SJSA1 (cell line): ENCODE measurements at regions not wholly inside any gene's neighbourhood (a gene's known extent, or its start where the extent isn't known, plus 50 kb on each side); places are given as distances from the start of the nearest gene placed in this dataset.

ENCODE experiments used
- DNase-seq, 2 experiments: peaks; one replicate each; pipeline ENCODE4 v3.0.0-alpha.2; 2015 to 2020; ENCODE audit warnings: low spot score in 2 of 2, low read depth in 1 of 2
- H3K27ac ChIP-seq: fragments of 250-450 bp; sonication (Bioruptor Pico); 2 replicates; pipeline ENCODE4 v1.5.1; 2020; ENCODE audit warnings: mild to moderate bottlenecking, moderate library complexity
- H3K27me3 ChIP-seq: fragments of 250-450 bp; sonication (Bioruptor Pico); replicated peaks from 2 replicates; pipeline ENCODE4 v1.5.1; 2020; ENCODE audit warnings: mild to moderate bottlenecking, moderate library complexity
- H3K36me3 ChIP-seq: fragments of 250-450 bp; sonication (Bioruptor Pico); 2 replicates; pipeline ENCODE4 v1.5.1; 2020; ENCODE audit warnings: mild to moderate bottlenecking
- H3K4me1 ChIP-seq: fragments of 250-450 bp; sonication (Bioruptor Pico); replicated peaks from 2 replicates; pipeline ENCODE4 v1.6.1; 2021; ENCODE audit warnings: mild to moderate bottlenecking
- H3K4me3 ChIP-seq: fragments of 250-450 bp; sonication (Bioruptor Pico); 2 replicates; pipeline ENCODE4 v1.5.1; 2020; ENCODE audit warnings: mild to moderate bottlenecking
- H3K9me3 ChIP-seq: fragments of 250-450 bp; sonication (Bioruptor Pico); replicated peaks from 2 replicates; pipeline ENCODE4 v1.5.1; 2020; ENCODE audit warnings: mild to moderate bottlenecking

GRCh38 chr6:117117652-117118051 lies 147.7 kb upstream of the VGLL2 start:
- no peak for DNase-seq
- no peaks in the 10 kb centered on the region for H3K36me3 ChIP-seq
- H3K4me1 ChIP-seq = no peaks in the 10 kb centered on the region

GRCh38 chr6:117118490-117118889 lies 146.9 kb upstream of the VGLL2 start:
- DNase-seq = no peak
- H3K36me3 ChIP-seq = no peaks in the 10 kb centered on the region

More at GRCh38 chr6:117117652-117118051, 147.7 kb upstream of the VGLL2 start:
- Histone ChIP-seq H3K4me3 (no peak overlapping the region), H3K9me3 (no peaks in the 10 kb centered on the region), H3K27ac (no peak overlapping the region), H3K27me3 (no peaks in the 10 kb centered on the region)

GRCh38 chr6:117126213-117126612 lies 139.1 kb upstream of the VGLL2 start:
- Histone ChIP-seq H3K27ac (no peak overlapping the region), H3K4me3 (no peak overlapping the region), H3K9me3 (no peaks in the 10 kb centered on the region), H3K27me3 (no peaks in the 10 kb centered on the region), H3K36me3 (no peaks in the 10 kb centered on the region), H3K4me1 (no peaks in the 10 kb centered on the region)
- DNase-seq = no peak

More at GRCh38 chr6:117118490-117118889, 146.9 kb upstream of the VGLL2 start:
- Histone ChIP-seq H3K4me1 (no peaks in the 10 kb centered on the region), H3K27me3 (no peaks in the 10 kb centered on the region), H3K9me3 (no peaks in the 10 kb centered on the region), H3K4me3 (no peak overlapping the region), H3K27ac (no peak overlapping the region)

GRCh38 chr6:117128052-117128451 lies 137.3 kb upstream of the VGLL2 start:
- no peaks in the 10 kb centered on the region for H3K9me3 ChIP-seq
- H3K4me1 ChIP-seq = no peaks in the 10 kb centered on the region
- no peaks in the 10 kb centered on the region for H3K36me3 ChIP-seq
- H3K27ac ChIP-seq = no peak overlapping the region
- no peak overlapping the region for H3K4me3 ChIP-seq
- H3K27me3 ChIP-seq = no peaks in the 10 kb centered on the region
- no peak for DNase-seq

GRCh38 chr6:117130125-117130524 lies 135.2 kb upstream of the VGLL2 start:
- H3K27ac ChIP-seq = no peak overlapping the region
- H3K4me3 ChIP-seq = no peak overlapping the region
- no peaks in the 10 kb centered on the region for H3K27me3 ChIP-seq
- no peaks in the 10 kb centered on the region for H3K9me3 ChIP-seq
- DNase-seq = no peak
- H3K4me1 ChIP-seq = no peaks in the 10 kb centered on the region
- H3K36me3 ChIP-seq = no peaks in the 10 kb centered on the region

- Histone ChIP-seq H3K4me3 (no peak overlapping the region), H3K27ac (no peak overlapping the region), H3K9me3 (no peaks in the 10 kb centered on the region), H3K27me3 (no peaks in the 10 kb centered on the region), H3K36me3 (no peaks in the 10 kb centered on the region), H3K4me1 (no peaks in the 10 kb centered on the region)
- no peak for DNase-seq
Observed at GRCh38 chr6:117136702-117137101, 128.7 kb upstream of the VGLL2 start.

GRCh38 chr6:117137711-117138110 lies 127.6 kb upstream of the VGLL2 start:
- H3K9me3 ChIP-seq = no peaks in the 10 kb centered on the region
- no peaks in the 10 kb centered on the region for H3K27me3 ChIP-seq
- no peaks in the 10 kb centered on the region for H3K4me1 ChIP-seq
- no peaks in the 10 kb centered on the region for H3K36me3 ChIP-seq
- H3K27ac ChIP-seq = no peak overlapping the region
- no peak overlapping the region for H3K4me3 ChIP-seq
- DNase-seq = no peak

GRCh38 chr6:117138425-117138824 lies 126.9 kb upstream of the VGLL2 start:
- no peaks in the 10 kb centered on the region for H3K4me1 ChIP-seq
- no peaks in the 10 kb centered on the region for H3K27me3 ChIP-seq
- H3K36me3 ChIP-seq = no peaks in the 10 kb centered on the region
- no peak overlapping the region for H3K4me3 ChIP-seq
- no peak overlapping the region for H3K27ac ChIP-seq
- DNase-seq = no peak
- H3K9me3 ChIP-seq = no peaks in the 10 kb centered on the region

GRCh38 chr6:117138920-117139319 lies 126.4 kb upstream of the VGLL2 start:
- Histone ChIP-seq H3K27ac (no peak overlapping the region), H3K4me3 (no peak overlapping the region), H3K36me3 (no peaks in the 10 kb centered on the region), H3K27me3 (no peaks in the 10 kb centered on the region), H3K4me1 (no peaks in the 10 kb centered on the region), H3K9me3 (no peaks in the 10 kb centered on the region)
- DNase-seq = no peak

GRCh38 chr6:117142142-117142541 lies 123.2 kb upstream of the VGLL2 start:
- Histone ChIP-seq H3K27ac (no peak overlapping the region), H3K4me1 (no peaks in the 10 kb centered on the region), H3K27me3 (no peaks in the 10 kb centered on the region), H3K36me3 (no peaks in the 10 kb centered on the region), H3K9me3 (no peaks in the 10 kb centered on the region), H3K4me3 (no peak overlapping the region)
- DNase-seq = no peak

- Histone ChIP-seq H3K27me3 (no peaks in the 10 kb centered on the region), H3K9me3 (no peaks in the 10 kb centered on the region), H3K4me3 (no peak overlapping the region)
Observed at GRCh38 chr6:117142995-117143394, 122.4 kb upstream of the VGLL2 start.

GRCh38 chr6:117143647-117144046 lies 121.7 kb upstream of the VGLL2 start:
- Histone ChIP-seq H3K27ac (no peak overlapping the region), H3K27me3 (no peaks in the 10 kb centered on the region), H3K36me3 (no peaks in the 10 kb centered on the region), H3K4me3 (no peak overlapping the region), H3K4me1 (no peaks in the 10 kb centered on the region), H3K9me3 (no peaks in the 10 kb centered on the region)
- no peak for DNase-seq

More at GRCh38 chr6:117142995-117143394, 122.4 kb upstream of the VGLL2 start:
- DNase-seq = no peak
- H3K4me1 ChIP-seq = no peaks in the 10 kb centered on the region
- no peak overlapping the region for H3K27ac ChIP-seq
- no peaks in the 10 kb centered on the region for H3K36me3 ChIP-seq

GRCh38 chr6:117145940-117146339 lies 119.4 kb upstream of the VGLL2 start:
- no peaks in the 10 kb centered on the region for H3K36me3 ChIP-seq
- no peak for DNase-seq
- H3K4me1 ChIP-seq = no peaks in the 10 kb centered on the region
- H3K9me3 ChIP-seq = no peaks in the 10 kb centered on the region
- H3K27ac ChIP-seq = no peak overlapping the region
- H3K27me3 ChIP-seq = no peaks in the 10 kb centered on the region
- no peak overlapping the region for H3K4me3 ChIP-seq

- no peak for DNase-seq
- no peaks in the 10 kb centered on the region for H3K36me3 ChIP-seq
Observed at GRCh38 chr6:117149324-117149723, 116.0 kb upstream of the VGLL2 start.

GRCh38 chr6:117156741-117157140 lies 108.6 kb upstream of the VGLL2 start:
- peaks cover 18% of the 10 kb centered on the region for H3K4me1 ChIP-seq
- no peaks in the 10 kb centered on the region for H3K9me3 ChIP-seq
- H3K4me3 ChIP-seq = no peak overlapping the region
- DNase-seq = peak in 1 of 2 experiments; percentile 63
- peak overlapping the region; percentile 46 for H3K27ac ChIP-seq
- no peaks in the 10 kb centered on the region for H3K36me3 ChIP-seq
- no peaks in the 10 kb centered on the region for H3K27me3 ChIP-seq

More at GRCh38 chr6:117149324-117149723, 116.0 kb upstream of the VGLL2 start:
- H3K4me3 ChIP-seq = no peak overlapping the region
- H3K9me3 ChIP-seq = no peaks in the 10 kb centered on the region
- H3K4me1 ChIP-seq = no peaks in the 10 kb centered on the region
- no peaks in the 10 kb centered on the region for H3K27me3 ChIP-seq
- no peak overlapping the region for H3K27ac ChIP-seq
